Sciatic nerve (tissue), 2 donors: ENCODE measurements at regions not wholly inside any gene's neighbourhood (a gene's known extent, or its start where the extent isn't known, plus 50 kb on each side); places are given as distances from the start of the nearest gene placed in this dataset.

Experiments
- ATAC-seq: fragments of 200-7000 bp; cut with Tn5 transposase; one replicate; pipeline ENCODE4 v1.9.1; 2020; ENCODE audit warnings: mild to moderate bottlenecking, moderate library complexity
- DNase-seq: peaks from one replicate; pipeline ENCODE4 v3.0.0-alpha.2; 2020; ENCODE audit warnings: low spot score
- intact Hi-C: fragments of 100-400 bp; cut with DNase I; formaldehyde crosslinking; loops from one replicate; pipeline ENCODE4 v1.14.2; 2022
- donor health status: DM: no; HTN: no; CAD: no.
- donor health status: DM: no; HTN: no; CAD: no.

- ATAC-seq (no peak), DNase-seq (no peak)
- intact Hi-C loops, result no loop called here
These were observed 91.4 kb downstream of the SUDS3 start for GRCh38 chr12:118467641-118468305.

- DNase-seq, result no peak
- intact Hi-C loops, result no loop called here
- ATAC-seq, result no peak
These were observed 96.6 kb downstream of the SUDS3 start for GRCh38 chr12:118472940-118473339.

GRCh38 chr12:118480235-118480634 lies 103.9 kb downstream of the SUDS3 start:
- no peak for ATAC-seq
- intact Hi-C loops, result no loop called here

GRCh38 chr12:118488034-118488433 lies 111.7 kb downstream of the SUDS3 start:
- ATAC-seq, result no peak
- DNase-seq, result no peak
- intact Hi-C loops, result no loop called here

More at GRCh38 chr12:118480235-118480634, 103.9 kb downstream of the SUDS3 start:
- DNase-seq, result no peak

- intact Hi-C loops, result no loop called here
- no peak for ATAC-seq
- no peak for DNase-seq
These were observed 117.6 kb downstream of the SUDS3 start for GRCh38 chr12:118493962-118494361.

GRCh38 chr12:118494776-118495175 lies 118.4 kb downstream of the SUDS3 start:
- DNase-seq (no peak), ATAC-seq (no peak)
- intact Hi-C loops, result no loop called here

- no peak for ATAC-seq
- intact Hi-C loops, result no loop called here
- DNase-seq, result no peak
These were observed 118.9 kb downstream of the SUDS3 start for GRCh38 chr12:118495296-118495695.

GRCh38 chr12:118498171-118498570 lies 121.8 kb downstream of the SUDS3 start:
- intact Hi-C loops, result no loop called here
- ATAC-seq (no peak), DNase-seq (no peak)

GRCh38 chr12:118500299-118500698 lies 123.9 kb downstream of the SUDS3 start:
- no peak for DNase-seq
- ATAC-seq, result no peak
- intact Hi-C loops, result no loop called here

GRCh38 chr12:118501489-118501888 lies 125.1 kb downstream of the SUDS3 start:
- intact Hi-C loops, result no loop called here
- DNase-seq, result no peak
- no peak for ATAC-seq

- intact Hi-C loops, result no loop called here
- ATAC-seq, result no peak
These were observed 127.1 kb downstream of the SUDS3 start for GRCh38 chr12:118503476-118503875.

GRCh38 chr12:118512669-118513068 lies 136.3 kb downstream of the SUDS3 start:
- DNase-seq (no peak), ATAC-seq (no peak)
- intact Hi-C loops, result no loop called here

More at GRCh38 chr12:118503476-118503875, 127.1 kb downstream of the SUDS3 start:
- DNase-seq, result no peak

- DNase-seq (no peak), ATAC-seq (no peak)
- intact Hi-C loops, result no loop called here
These were observed 137.3 kb downstream of the SUDS3 start for GRCh38 chr12:118513611-118514010.

- ATAC-seq (no peak), DNase-seq (no peak)
- intact Hi-C loops, result no loop called here
These were observed 137.9 kb downstream of the SUDS3 start for GRCh38 chr12:118514297-118514696.

- no peak for DNase-seq
- intact Hi-C loops, result no loop called here
- ATAC-seq, result no peak
These were observed 144.1 kb downstream of the SUDS3 start for GRCh38 chr12:118520214-118521035.

- intact Hi-C loops, result no loop called here
- DNase-seq (no peak), ATAC-seq (no peak)
These were observed 144.6 kb downstream of the SUDS3 start for GRCh38 chr12:118521036-118521370.

GRCh38 chr12:118524446-118524845 lies 148.1 kb downstream of the SUDS3 start:
- ATAC-seq (no peak), DNase-seq (no peak)
- intact Hi-C loops, result no loop called here

GRCh38 chr12:118525216-118525615 lies 148.9 kb downstream of the SUDS3 start:
- ATAC-seq (no peak), DNase-seq (no peak)
- intact Hi-C loops, result no loop called here

- ATAC-seq (no peak), DNase-seq (no peak)
- intact Hi-C loops, result no loop called here
These were observed 150.1 kb downstream of the SUDS3 start for GRCh38 chr12:118526255-118527095.

GRCh38 chr12:118527310-118527709 lies 151.0 kb downstream of the SUDS3 start:
- no peak for DNase-seq
- no peak for ATAC-seq
- intact Hi-C loops, result no loop called here
